Bone marrow (tissue), 2 donors: ENCODE measurements at regions not wholly inside any gene's neighbourhood (a gene's known extent, or its start where the extent isn't known, plus 50 kb on each side); places are given as distances from the start of the nearest gene placed in this dataset.
"Not testable (repeated sequence)": the region's sequence is repeated elsewhere in the genome, so short reads cannot be mapped to it uniquely, and the experiment has no call there.

Experiments used
- DNase-seq, 2 donors: peaks; one replicate each; lab custom pipeline; 2025; lab: John Stamatoyannopoulos, UW

- DNase-seq, result no peak
Measured at GRCh38 chr12:89228491-89228890, 123.8 kb downstream of the DUSP6 start.

DNA sequence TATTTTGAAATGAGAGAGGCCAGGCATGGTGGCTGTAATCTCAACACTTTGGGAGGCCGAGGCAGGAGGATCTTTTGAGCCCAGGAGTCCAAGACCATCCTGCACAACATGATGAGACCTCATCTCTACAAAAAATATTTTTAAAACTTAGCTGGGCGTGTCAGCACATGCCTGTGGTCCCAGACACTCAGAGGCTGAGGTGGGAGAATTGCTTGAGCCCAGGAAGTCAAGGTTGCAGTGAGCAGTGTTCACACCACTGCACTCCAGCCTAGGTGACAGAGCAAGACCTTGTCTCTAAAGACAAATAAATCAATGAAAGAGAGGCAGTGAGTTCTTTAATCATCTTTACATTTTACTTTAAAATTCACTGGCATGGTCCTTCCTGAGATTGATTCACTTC, 124.5 kb downstream of the DUSP6 start:
- DNase-seq, result no peak

DNA sequence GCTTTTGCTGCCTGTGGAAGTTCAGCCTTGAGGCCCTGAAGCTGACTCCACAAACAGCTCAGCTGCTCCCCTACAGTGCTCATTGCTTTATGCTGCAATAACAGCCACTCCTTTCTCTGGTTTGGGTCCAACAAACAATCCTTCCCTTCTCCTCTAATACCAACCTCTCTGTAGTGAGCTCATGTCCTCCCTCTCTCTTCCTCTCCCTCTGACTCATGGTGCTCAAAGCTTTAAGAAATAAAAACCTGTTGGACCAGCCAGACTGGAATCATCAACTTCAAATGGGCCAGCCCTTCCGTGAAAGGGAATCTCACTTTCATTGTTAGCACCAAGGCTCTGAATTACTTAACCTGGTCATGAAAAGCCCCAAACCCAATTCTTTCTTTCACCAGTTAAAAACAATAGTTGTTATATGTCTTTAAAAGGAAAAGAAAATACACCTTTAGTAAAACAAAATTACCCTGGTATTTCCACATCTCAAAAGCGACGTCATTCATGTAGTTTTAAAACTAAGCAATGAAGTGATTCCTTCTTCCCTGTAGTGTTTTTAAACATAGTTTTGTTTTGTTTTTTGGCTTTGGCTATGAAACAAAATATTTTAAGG, 126.4 kb downstream of the DUSP6 start:
- no peak for DNase-seq

- DNase-seq, result peak in 1 of 2 donors; percentile 44
Measured at GRCh38 chr12:89225401-89225800, 126.9 kb downstream of the DUSP6 start.

- DNase-seq, result not testable (repeated sequence)
Measured at GRCh38 chr12:89222580-89222979, 129.7 kb downstream of the DUSP6 start.

DNA sequence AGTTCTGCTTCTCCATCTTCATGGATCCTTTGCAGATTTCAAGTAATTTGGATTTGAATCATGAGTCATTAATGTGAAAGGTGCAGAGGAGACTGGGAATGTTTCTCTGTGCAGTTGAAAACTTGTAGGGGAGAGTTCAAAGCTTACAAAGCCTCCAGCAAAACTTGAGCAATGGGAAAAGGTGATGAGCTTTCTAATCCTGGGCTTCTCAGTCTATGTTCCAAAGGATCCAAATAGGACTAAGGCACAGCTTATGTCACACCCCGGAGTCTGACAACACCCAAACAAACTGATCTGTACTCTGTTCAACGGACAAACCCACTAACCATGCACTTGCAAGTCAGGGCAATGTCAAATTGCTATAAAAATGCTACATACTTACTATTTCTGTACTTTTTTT, 134.8 kb downstream of the DUSP6 start:
- DNase-seq, result no peak

- no peak for DNase-seq
Measured at GRCh38 chr12:89216211-89216952, 135.9 kb downstream of the DUSP6 start.

- peak in 1 of 2 donors; percentile 10 for DNase-seq
Measured at GRCh38 chr12:89215196-89215595, 137.1 kb downstream of the DUSP6 start.

DNA sequence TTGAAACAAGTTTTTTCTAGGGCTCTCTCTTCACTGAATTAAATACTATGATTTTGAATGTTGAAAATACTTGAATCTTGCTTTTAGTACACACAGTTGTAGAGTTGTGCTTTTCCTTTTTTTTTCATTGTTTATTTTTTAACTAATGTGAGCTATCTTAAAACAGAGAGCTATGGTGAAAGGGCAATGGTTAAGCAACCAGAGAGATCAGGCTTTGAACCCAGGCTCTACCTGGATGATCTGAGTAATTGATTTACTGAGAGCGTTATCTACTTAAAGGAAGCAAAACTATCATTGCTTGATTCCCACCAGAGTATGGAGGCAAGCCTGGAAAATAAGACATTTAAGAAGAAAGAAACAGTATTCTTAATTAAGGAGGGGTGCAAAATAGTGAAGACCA, 138.6 kb downstream of the DUSP6 start:
- DNase-seq, result no peak

- DNase-seq, result no peak
Measured at GRCh38 chr12:89213139-89213538, 139.2 kb downstream of the DUSP6 start.

DNA sequence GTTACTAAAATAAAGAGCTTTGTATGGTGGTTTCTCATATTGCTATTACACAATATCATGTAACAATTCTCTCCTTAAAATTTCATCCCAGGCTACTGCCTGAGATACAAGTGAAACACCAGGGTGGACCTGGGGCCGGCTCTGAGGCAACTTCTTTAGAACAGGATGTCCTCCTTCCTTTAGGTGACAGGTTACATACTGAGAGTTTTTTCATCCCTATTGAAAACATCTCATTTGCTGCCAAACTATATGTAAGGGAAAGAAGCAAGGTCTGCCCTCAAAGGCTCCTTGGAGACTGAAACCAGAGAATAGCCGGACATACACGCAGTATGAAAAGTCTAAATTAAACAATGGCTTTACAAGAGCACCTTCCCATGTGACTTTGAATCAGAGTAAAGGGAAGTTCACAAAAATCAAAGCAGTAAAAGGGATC, 139.9 kb downstream of the DUSP6 start:
- DNase-seq, result no peak

GRCh38 chr12:89211456-89211855, 140.8 kb downstream of the DUSP6 start:
- no peak for DNase-seq

DNA sequence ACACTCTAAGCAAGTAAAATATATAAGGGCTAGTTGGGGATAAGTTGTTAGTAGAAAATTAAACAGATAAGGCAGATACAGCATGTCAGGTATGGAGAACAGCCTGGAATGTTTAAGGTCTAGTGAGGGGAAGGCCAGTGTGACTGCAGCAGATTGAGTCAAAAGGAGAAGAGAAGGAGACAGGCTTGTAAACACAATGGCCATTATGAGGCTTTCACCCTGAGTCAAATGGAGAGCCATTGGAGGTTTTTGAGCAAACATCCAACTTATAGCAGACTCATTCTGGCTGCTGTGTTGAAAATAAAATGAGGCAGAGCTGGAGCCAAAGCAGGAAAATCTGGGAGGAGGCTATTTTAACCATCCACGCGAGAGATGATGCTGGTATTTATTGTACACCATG, 142.0 kb downstream of the DUSP6 start:
- DNase-seq, result no peak

- no peak for DNase-seq
Measured at GRCh38 chr12:89208661-89209096, 143.6 kb downstream of the DUSP6 start.

GRCh38 chr12:89206390-89206789, 145.9 kb downstream of the DUSP6 start:
- peak in 1 of 2 donors; percentile 13 for DNase-seq

- DNase-seq, result no peak
Measured at GRCh38 chr12:89205517-89205916, 146.8 kb downstream of the DUSP6 start.

DNA sequence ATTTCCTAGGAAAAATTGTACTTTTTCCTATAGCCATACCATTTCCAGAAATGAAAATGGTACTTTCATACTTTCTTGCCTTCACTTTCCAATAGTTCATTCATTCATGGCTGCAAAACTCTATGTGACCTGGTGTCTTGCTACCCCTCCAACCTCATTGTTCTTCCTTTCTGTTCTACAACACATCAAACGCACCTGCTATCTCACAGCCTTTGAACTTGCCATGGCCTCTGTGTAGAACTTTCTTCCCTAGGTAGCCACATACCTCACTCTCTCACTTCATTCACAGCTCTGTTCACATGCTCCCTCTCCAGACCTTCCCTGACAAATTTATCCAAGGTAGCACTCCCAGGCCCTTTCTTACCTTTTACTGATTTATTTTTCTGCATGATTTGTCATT, 149.2 kb downstream of the DUSP6 start:
- no peak for DNase-seq

DNA sequence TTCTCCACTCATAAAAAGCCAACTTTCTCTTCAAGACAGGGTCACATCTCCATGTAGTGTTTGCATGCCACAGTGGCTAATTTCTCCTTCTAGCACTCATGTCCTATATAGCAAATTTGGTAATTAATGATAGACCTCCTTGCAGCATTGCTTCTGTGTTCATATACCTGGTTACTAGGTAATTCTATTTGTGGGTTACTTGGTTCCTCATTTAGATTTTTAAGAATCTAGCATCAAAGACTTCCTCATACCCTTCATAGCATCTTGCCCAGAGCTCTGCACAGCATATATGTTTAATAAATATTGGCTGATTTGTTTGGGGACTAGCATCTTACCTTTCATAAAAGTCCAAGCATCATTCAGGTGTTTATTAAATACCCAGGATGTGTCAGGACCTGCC, 152.1 kb downstream of the DUSP6 start:
- DNase-seq, result no peak

GRCh38 chr12:89195470-89195869, 156.8 kb downstream of the DUSP6 start:
- no peak for DNase-seq

GRCh38 chr12:89194683-89195082, 157.6 kb downstream of the DUSP6 start:
- DNase-seq, result no peak

- DNase-seq, result no peak
Measured at GRCh38 chr12:89192429-89192828, 159.9 kb downstream of the DUSP6 start.

GRCh38 chr12:89191597-89191996, 160.7 kb downstream of the DUSP6 start:
- DNase-seq, result not testable (repeated sequence)

GRCh38 chr12:89189448-89189847, 162.9 kb downstream of the DUSP6 start:
- no peak for DNase-seq

DNA sequence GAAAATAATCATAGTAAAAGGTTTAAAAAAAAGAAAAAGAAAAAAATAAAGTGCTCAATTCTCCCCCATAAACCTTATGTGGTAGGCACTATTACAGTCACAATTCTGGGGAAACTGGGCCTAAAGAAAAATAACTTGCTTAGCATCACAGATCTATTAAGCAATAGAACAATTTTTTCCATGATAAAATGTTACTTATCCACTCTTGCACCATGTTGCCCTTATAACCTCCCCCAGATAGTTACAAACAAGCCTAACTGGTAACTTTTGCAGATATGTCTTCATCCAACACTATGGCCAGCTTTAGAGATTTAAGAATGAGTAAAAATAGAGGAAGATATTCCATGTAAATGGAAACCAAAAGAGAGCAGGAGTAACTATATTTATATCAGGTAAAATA, 164.8 kb downstream of the DUSP6 start:
- no peak for DNase-seq
